Smooth muscle cell (in vitro differentiated cells): ENCODE measurements at regions not wholly inside any gene's neighbourhood (a gene's known extent, or its start where the extent isn't known, plus 50 kb on each side); places are given as distances from the start of the nearest gene placed in this dataset.

Experiments
- DNase-seq: peaks from one replicate; lab custom pipeline; 2025; ENCODE audit not compliant: unreplicated experiment; lab: John Stamatoyannopoulos, UW
- H2AFZ ChIP-seq: fragments of 200-600 bp; sonication (generic); 2 replicates; pipeline ENCODE4 v1.6.0; 2016; ENCODE audit warnings: antibody characterized with exemption, low read depth, mild to moderate bottlenecking
- H3F3A ChIP-seq: fragments of 200-600 bp; sonication (generic); 2 replicates; pipeline ENCODE4 v1.6.0; 2017; ENCODE audit warnings: antibody characterized with exemption, low read depth
- H3K27ac ChIP-seq: fragments of 200-600 bp; sonication (generic); 2 replicates; pipeline ENCODE4 v1.5.1; 2016; ENCODE audit warnings: low read depth, mild to moderate bottlenecking
- H3K27me3 ChIP-seq: fragments of 200-600 bp; sonication (generic); 2 replicates; pipeline ENCODE4 v1.6.1; 2016; ENCODE audit warnings: low read depth, mild to moderate bottlenecking
- H3K36me3 ChIP-seq: fragments of 200-600 bp; sonication (generic); 2 replicates; pipeline ENCODE4 v1.5.1; 2016; ENCODE audit warnings: low read depth
- H3K4me1 ChIP-seq: fragments of 200-600 bp; sonication (generic); 2 replicates; pipeline ENCODE4 v1.5.1; 2016; ENCODE audit warnings: low read depth
- H3K4me2 ChIP-seq: fragments of 200-600 bp; sonication (generic); 2 replicates; pipeline ENCODE4 v1.6.0; 2016; ENCODE audit warnings: mild to moderate bottlenecking
- H3K4me3 ChIP-seq: fragments of 200-600 bp; sonication (generic); 2 replicates; pipeline ENCODE4 v1.5.1; 2016; ENCODE audit warnings: mild to moderate bottlenecking
- H3K79me2 ChIP-seq: fragments of 200-600 bp; sonication (generic); 2 replicates; pipeline ENCODE4 v1.6.0; 2016; ENCODE audit warnings: low read depth, mild to moderate bottlenecking
- H3K9ac ChIP-seq: fragments of 200-600 bp; sonication (generic); 2 replicates; pipeline ENCODE4 v1.6.0; 2016; ENCODE audit warnings: low read depth
- H3K9me3 ChIP-seq: fragments of 200-600 bp; sonication (generic); replicated peaks from 2 replicates; pipeline ENCODE4 v1.5.1; 2016; ENCODE audit warnings: low read depth
- H4K20me1 ChIP-seq: fragments of 200-600 bp; sonication (generic); 2 replicates; pipeline ENCODE4 v1.6.0; 2016; ENCODE audit warnings: low read depth
- WGBS: methylation state at CpG from one replicate; pipeline ENCODE4 v1.1.7; 2016; ENCODE audit warnings: low lambda C conversion rate; 5-methylcytosine and 5-hydroxymethylcytosine counted together
- TF ChIP-seq, protein P1 (sequence below): fragments of 200-600 bp; sonication (generic); IDR thresholded peaks from 2 replicates; pipeline ENCODE4 v1.5.1; 2017; ENCODE audit warnings: borderline replicate concordance, mild to moderate bottlenecking, antibody characterized with exemption; ENCODE audit not compliant: insufficient read depth, poor library complexity, severe bottlenecking

- Histone ChIP-seq H3K79me2 (no peaks in the 10 kb centered on the region), H3K4me3 (no peak overlapping the region), H2AFZ (no peak overlapping the region), H4K20me1 (no peaks in the 10 kb centered on the region), H3K4me1 (peaks cover 22% of the 10 kb centered on the region), H3K27me3 (no peaks in the 10 kb centered on the region), H3F3A (peaks cover 8% of the 10 kb centered on the region), H3K36me3 (no peaks in the 10 kb centered on the region), H3K9ac (no peak overlapping the region), H3K27ac (no peak overlapping the region), H3K4me2 (no peak overlapping the region), H3K9me3 (no peaks in the 10 kb centered on the region)
- TF ChIP-seq, protein P1, sequence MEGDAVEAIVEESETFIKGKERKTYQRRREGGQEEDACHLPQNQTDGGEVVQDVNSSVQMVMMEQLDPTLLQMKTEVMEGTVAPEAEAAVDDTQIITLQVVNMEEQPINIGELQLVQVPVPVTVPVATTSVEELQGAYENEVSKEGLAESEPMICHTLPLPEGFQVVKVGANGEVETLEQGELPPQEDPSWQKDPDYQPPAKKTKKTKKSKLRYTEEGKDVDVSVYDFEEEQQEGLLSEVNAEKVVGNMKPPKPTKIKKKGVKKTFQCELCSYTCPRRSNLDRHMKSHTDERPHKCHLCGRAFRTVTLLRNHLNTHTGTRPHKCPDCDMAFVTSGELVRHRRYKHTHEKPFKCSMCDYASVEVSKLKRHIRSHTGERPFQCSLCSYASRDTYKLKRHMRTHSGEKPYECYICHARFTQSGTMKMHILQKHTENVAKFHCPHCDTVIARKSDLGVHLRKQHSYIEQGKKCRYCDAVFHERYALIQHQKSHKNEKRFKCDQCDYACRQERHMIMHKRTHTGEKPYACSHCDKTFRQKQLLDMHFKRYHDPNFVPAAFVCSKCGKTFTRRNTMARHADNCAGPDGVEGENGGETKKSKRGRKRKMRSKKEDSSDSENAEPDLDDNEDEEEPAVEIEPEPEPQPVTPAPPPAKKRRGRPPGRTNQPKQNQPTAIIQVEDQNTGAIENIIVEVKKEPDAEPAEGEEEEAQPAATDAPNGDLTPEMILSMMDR, result no peak
- WGBS, result 91% methylated on average over 5 of the region's 5 CpGs
- no peak for DNase-seq
These were observed 85.6 kb upstream of the ALDH1B1 start for GRCh38 chr9:38306899-38307298.

DNA sequence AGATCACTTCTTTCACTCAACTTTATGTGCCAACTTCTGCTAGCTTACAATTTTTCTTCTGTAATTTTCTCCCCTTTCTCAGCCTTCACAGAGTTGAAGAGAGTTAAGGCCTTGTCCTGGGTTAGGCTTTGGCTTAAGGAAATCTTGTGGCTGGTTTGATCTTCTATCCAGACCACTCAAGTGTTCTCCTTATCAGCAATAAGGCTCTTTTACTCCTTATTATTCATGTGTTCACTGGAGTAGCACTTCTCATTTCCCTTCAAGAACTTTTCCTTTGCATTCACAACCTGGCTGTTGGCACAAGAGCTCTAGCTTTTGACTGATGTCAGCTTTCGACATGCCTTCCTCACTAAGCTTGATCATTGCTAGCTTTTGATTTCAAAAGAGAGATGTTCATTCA is 86.9 kb upstream of the ALDH1B1 start:
- WGBS, result 97% methylated on average over 1 of the region's 1 CpG
- no peaks in the 10 kb centered on the region for H3K27me3 ChIP-seq
- DNase-seq, result no peak

DNA sequence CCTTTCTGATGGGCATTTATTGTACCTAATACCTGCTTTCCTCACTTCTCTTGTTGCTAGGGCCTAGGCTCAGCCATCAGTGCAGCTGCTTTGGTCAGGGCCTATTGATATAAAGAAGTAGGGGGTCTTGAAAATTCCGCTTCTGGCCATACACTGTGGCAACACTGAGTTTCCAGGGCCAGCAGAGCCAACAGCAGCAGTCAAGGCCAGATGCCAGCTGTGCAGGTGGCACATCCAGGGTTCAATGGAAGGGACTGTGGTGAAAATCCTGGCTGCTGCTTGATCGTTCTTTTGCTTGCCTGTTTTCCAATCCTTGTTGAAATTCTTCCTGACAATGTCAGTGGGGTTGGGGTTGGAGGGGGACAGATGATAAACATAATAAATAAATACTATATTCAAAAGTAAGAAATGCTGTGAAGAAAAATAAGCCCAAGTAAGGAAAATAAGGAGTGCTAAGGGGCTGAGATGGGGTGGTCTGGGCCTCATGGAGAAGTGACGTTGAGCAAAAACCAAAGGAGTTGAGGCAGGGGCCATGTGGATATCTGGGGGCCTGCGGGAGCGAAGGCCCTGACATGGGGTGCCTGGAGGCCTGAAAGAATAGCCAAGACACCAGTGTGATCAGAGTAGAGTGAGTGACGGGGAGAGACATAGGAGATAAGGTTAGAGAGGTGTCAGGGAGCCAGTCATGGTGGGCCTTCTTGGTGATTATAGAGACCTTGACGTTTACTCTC is 91.0 kb upstream of the ALDH1B1 start:
- Histone ChIP-seq H2AFZ (no peak overlapping the region), H3K4me3 (no peak overlapping the region)
- WGBS, result 91% methylated on average over 7 of the region's 7 CpGs

More for the DNA sequence above, 86.9 kb upstream of the ALDH1B1 start:
- Histone ChIP-seq H3K9ac (no peak overlapping the region), H3F3A (peaks cover 8% of the 10 kb centered on the region), H2AFZ (no peak overlapping the region), H3K4me2 (no peak overlapping the region), H3K27ac (no peak overlapping the region), H3K79me2 (no peaks in the 10 kb centered on the region), H3K36me3 (no peaks in the 10 kb centered on the region), H3K4me3 (no peak overlapping the region), H4K20me1 (no peaks in the 10 kb centered on the region), H3K4me1 (peaks cover 17% of the 10 kb centered on the region), H3K9me3 (no peaks in the 10 kb centered on the region)
- TF ChIP-seq, protein P1, result no peak

More for the DNA sequence above, 91.0 kb upstream of the ALDH1B1 start:
- Histone ChIP-seq H3K79me2 (no peaks in the 10 kb centered on the region), H3K9ac (no peak overlapping the region), H3K36me3 (no peaks in the 10 kb centered on the region), H3K27me3 (no peaks in the 10 kb centered on the region), H3K27ac (no peak overlapping the region), H3K4me2 (no peak overlapping the region), H3F3A (no peaks in the 10 kb centered on the region), H4K20me1 (no peaks in the 10 kb centered on the region), H3K4me1 (no peaks in the 10 kb centered on the region), H3K9me3 (no peaks in the 10 kb centered on the region)
- TF ChIP-seq, protein P1, result no peak
- DNase-seq, result no peak
